GM18519 (cell line): ENCODE measurements at regions not wholly inside any gene's neighbourhood (a gene's known extent, or its start where the extent isn't known, plus 50 kb on each side); places are given as distances from the start of the nearest gene placed in this dataset.
"Not testable (repeated sequence)": the region's sequence is repeated elsewhere in the genome, so short reads cannot be mapped to it uniquely, and the experiment has no call there.

Experiments used
- ATAC-seq: cut with Tn5 transposase; IDR thresholded peaks from one replicate; pipeline ENCODE4 v1.9.1; 2021; ENCODE audit warnings: mild to moderate bottlenecking, moderate library complexity; ENCODE audit not compliant: unreplicated experiment, low FRiP score

DNA sequence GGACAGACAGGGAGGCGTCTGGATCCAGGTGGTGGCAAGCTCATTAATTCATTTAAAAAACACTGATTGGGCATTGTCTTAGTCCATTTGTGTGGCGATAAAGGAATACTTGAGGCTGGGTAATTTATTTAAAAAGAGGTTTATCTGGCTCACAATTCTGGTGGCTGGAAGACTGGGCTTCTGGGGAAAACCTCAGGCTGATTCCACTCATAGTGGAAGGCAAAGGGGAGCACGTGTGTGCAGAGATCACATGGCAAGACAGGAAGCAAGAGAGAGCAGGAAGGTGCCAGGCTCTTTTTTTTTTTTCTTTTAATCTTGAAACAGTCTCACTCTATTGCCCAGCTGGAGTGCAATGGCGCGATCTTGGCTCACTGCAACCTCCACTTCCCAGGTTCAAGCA lies 100.2 kb upstream of the METTL14 start:
- no peak for ATAC-seq

DNA sequence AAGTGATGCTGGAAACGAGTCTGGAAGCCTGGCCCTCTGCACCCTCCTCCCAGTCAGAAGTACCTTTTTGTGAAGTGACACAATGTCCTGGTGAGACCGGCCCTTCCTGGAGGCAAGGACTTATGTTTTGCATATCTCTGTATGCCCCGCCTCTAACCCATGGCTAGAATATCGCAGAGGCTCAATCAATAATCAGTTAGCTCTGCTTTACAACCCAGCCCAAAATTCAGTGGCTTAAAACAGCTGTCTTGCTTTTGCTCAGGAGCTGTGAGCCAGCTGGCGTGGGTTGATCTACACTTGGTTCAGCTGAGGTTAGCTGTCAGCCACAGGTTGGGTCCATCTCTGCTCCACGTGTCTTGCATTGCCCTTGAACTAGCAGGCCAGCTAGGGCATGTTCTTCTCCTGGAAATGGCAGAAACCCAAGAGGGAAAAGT lies 98.8 kb upstream of the METTL14 start:
- no peak for ATAC-seq

DNA sequence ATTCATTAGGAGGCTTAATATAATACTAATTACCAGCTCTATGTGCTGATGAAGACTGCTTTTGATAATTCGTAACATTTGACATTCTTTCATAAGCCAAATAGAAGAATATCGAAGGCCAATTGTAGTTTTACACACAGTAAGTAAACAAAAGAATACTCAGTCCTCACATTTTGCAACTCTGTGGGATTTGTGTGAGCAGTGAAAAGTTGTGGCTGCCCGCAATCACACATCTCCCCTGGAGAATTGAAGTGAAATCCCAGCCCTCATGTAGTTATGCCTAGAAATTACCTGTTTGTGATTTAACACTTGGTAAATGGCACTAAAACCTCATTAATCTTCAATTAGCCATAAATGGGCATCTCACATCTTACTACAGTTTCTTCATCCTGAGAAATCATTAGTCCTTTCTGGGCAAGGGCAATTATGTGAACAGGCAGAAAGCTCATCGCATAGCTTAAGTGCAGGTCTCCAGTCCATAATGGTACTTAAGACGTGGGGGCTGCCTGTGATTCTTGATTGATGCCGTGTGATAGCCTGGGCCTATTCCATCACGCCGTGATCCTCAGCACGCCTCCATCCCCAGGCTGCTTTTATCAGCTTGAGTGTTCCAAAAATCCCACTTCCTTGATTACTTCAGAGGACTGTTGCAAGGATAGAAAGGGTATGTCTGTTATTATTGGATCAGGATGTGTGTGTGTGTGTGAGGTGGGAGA lies 97.9 kb upstream of the METTL14 start:
- ATAC-seq: no peak

DNA sequence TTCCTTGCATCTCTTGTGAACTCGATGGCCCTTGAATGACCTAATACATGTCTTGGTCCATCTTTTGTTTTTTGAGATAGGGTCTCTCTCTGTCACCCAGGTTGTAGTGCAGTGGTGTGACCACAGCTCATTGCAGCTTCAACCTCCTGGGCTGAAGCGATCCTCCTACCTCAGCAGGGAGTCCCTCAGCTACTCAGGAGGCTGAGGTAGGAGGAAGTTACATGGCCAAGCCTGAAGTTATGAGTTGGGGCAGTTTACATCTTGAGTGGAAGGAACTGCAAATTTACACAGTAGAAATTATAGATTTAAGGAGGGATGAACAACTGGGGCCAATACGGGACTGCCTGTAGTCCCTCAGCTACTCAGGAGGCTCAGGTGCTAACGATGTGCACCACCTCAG lies 97.2 kb upstream of the METTL14 start:
- no peak for ATAC-seq

- no peak for ATAC-seq
Measured at GRCh38 chr4:118589471-118590055, 95.6 kb upstream of the METTL14 start.

- peak; percentile 97 for ATAC-seq
Measured at GRCh38 chr4:118591339-118592046, 93.7 kb upstream of the METTL14 start.

DNA sequence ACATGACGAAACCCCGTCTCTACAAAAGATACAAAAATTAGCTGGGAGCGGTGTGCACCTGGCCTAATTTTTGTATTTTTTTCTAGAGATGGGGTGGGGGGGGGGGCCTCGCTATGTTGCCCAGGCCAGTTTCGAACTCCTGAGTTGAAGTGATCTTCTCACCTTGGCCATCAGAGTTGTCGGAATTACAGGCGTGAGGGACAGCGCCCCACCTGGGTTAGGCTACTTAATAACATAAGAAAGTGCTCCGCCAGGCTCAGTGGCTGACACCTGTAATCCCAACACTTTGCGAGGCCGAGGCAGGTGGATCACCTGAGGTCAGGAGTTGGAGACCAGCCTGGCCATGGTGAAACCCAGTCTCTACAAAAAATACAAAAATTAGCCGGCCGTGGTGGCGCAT lies 92.9 kb upstream of the METTL14 start:
- ATAC-seq: not testable (repeated sequence)

GRCh38 chr4:118595883-118596282 lies 89.3 kb upstream of the METTL14 start:
- ATAC-seq: not testable (repeated sequence)

- not testable (repeated sequence) for ATAC-seq
Measured at GRCh38 chr4:118625097-118625496, 60.1 kb upstream of the METTL14 start.

GRCh38 chr4:118629697-118630096 lies 55.5 kb upstream of the METTL14 start:
- not testable (repeated sequence) for ATAC-seq

GRCh38 chr4:118630897-118631296 lies 54.3 kb upstream of the METTL14 start:
- not testable (repeated sequence) for ATAC-seq

GRCh38 chr4:118631321-118632050 lies 53.7 kb upstream of the METTL14 start:
- not testable (repeated sequence) for ATAC-seq

DNA sequence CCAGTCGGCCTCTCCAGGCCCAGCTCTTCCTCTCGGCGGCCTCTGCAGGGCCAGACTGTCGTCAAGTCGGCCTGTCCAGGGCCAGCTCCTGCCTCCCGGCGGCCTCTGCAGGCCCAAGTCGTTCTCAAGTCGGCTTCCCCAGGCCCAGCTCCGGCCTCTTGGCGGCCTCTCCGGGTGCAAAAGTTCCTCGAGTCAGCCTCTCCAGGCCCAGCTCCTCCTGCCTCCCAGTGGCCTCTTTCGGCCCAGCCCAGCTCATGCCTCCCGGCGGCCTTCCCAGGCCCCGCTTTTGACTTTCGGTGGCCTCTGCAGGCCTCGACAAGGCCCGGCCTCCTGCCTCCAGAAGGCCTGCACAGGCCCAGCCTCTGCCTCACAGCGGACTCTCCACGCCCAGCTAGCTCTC lies 51.7 kb upstream of the METTL14 start:
- ATAC-seq: not testable (repeated sequence)

DNA sequence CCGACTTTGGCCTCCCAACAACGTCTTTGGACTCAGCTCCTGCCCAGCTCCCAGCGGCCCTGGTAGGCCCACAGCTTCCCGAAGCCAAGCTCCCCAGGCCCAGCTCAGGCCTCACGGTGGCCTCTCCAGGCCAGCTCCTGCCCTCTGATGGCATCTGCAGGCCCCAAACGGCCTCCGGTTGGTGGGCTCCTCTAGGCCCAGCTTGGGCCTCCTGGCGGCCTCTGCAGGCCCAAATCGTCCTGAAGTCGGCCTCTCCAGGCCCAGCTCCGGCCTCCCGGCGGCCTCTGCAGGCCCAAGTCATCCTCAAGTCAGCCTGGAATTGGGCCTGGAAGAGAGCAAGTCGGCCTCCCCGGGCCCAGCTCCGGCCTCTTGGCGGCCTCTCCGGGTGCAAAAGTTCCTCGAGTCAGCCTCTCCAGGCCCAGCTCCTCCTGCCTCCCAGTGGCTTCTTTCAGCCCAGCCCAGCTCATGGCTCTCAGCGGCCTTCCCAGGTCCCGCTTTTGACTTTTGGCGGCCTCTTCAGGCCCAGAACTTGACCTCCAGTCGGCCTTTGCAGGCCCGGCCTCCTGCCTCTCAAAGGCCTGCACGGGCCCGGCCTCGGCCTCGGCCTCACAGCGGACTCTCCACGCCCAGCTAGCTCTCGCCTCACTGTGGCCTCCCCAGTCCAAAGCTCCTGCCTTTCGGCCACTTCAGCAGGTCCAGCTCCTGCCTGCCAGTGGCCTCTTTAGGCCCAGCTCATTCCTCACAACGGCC lies 50.9 kb upstream of the METTL14 start:
- not testable (repeated sequence) for ATAC-seq
